Pancreas (tissue), 10 donors: ENCODE measurements at regions not wholly inside any gene's neighbourhood (a gene's known extent, or its start where the extent isn't known, plus 50 kb on each side); places are given as distances from the start of the nearest gene placed in this dataset.

Experiments
- ATAC-seq, 4 donors: fragments of 200-7000 bp; cut with Tn5 transposase; one replicate each; pipeline versions ENCODE4 v1.8.0 to v1.9.1; 2020; ENCODE audit warnings: mild to moderate bottlenecking in 4 of 4, moderate library complexity in 4 of 4
- DNase-seq, 6 donors: peaks; one replicate each; pipeline ENCODE4 v3.0.0-alpha.2; 2020
- FAIRE-seq: peaks from 2 replicates; lab custom pipeline; 2012; peaks lifted over from hg19 to GRCh38; lab: Jason Lieb, UNC
- H3K27ac ChIP-seq, 4 donors: fragments of 200-600 bp; sonication (generic); 1 replicate in 3 of 4; 2 replicates in 1 of 4; pipeline versions ENCODE4 v1.5.0 to v1.8.0; 2020
- H3K27me3 ChIP-seq, 4 donors: fragments of 200-600 bp; one replicate each; pipeline ENCODE4 v1.8.0; 2021
- H3K36me3 ChIP-seq, 3 donors: fragments of 200-600 bp; sonication (generic) in 1 of 3; one replicate each; pipeline versions ENCODE4 v1.5.0 to v1.8.0; 2020 to 2021
- H3K4me1 ChIP-seq, 3 donors: fragments of 200-600 bp; one replicate each; pipeline ENCODE4 v1.8.0; 2021
- H3K4me3 ChIP-seq, 4 donors: fragments of 200-600 bp; sonication (generic) in 2 of 4; one replicate each; pipeline versions ENCODE4 v1.5.0 to v1.8.0; 2020 to 2021
- H3K9me3 ChIP-seq, 4 donors: fragments of 200-600 bp; one replicate each; pipeline ENCODE4 v1.8.0; 2021
- CTCF ChIP-seq, 4 donors: fragments of 200-600 bp; sonication (generic) in 3 of 4; IDR thresholded peaks; one replicate each; pipeline versions ENCODE4 v1.5.0 to v1.8.0; 2021; ENCODE audit warnings: antibody characterized with exemption in 4 of 4
- WGBS, 2 donors: extraction: QIAGEN DNeasy Blood & Tissue Kit; methylation state at CpG; one replicate each; pipeline ENCODE4 v1.1.7; 2013; 5-methylcytosine and 5-hydroxymethylcytosine counted together
- intact Hi-C, 3 donors: fragments of 100-400 bp; cut with DNase I; formaldehyde crosslinking; loops; one replicate each; pipeline versions ENCODE4 v1.11.1 to v1.14.2; 2022
- donor health status: healthy with polysubstance abuse.
- donor health status: DM: no; HTN: no; CAD: no; lungs with moderate emphysema.
- donor health status: DM: no; HTN: no; CAD: no.
- donor health status: control.
- donor health status: control.
- donor health status: Bipolar disorder and iron deficiency.
- donor health status: DM: yes; HTN: yes; CAD: no.
- donor health status: DM: no; HTN: no; CAD: no.
- donor health status: DM: no; HTN: no; CAD: no.
- donor health status: DM: yes; HTN: yes; CAD: no.

- Histone ChIP-seq H3K36me3 (no peaks in the 10 kb centered on the region), H3K4me1 (no peaks in the 10 kb centered on the region), H3K27ac (no peak overlapping the region), H3K4me3 (no peak overlapping the region), H3K27me3 (no peaks in the 10 kb centered on the region), H3K9me3 (no peaks in the 10 kb centered on the region)
- ATAC-seq, result no peak
- WGBS, 2 donors, result 86 to 95% methylated on average over 1 of the region's 1 CpG
- intact Hi-C loops, result no loop called here
- no peak for DNase-seq
- no peak for TF ChIP-seq CTCF (IDR thresholded peaks at IDR 0.05)
- FAIRE-seq, result no peak
Measured at GRCh38 chr1:195200772-195201171, 1407.5 kb downstream of the KCNT2 start.

- H3K27ac ChIP-seq, result no peak overlapping the region
- H3K4me1 ChIP-seq, result no peaks in the 10 kb centered on the region
- no peaks in the 10 kb centered on the region for H3K36me3 ChIP-seq
- intact Hi-C loops, result no loop called here
- DNase-seq (no peak), FAIRE-seq (no peak), ATAC-seq (no peak)
- H3K27me3 ChIP-seq, result no peaks in the 10 kb centered on the region
- no peaks in the 10 kb centered on the region for H3K9me3 ChIP-seq
- H3K4me3 ChIP-seq, result no peak overlapping the region
- 56 to 68% methylated on average over 1 of the region's 1 CpG for WGBS, 2 donors
- TF ChIP-seq CTCF (IDR thresholded peaks at IDR 0.05), result no peak
Measured at GRCh38 chr1:195197116-195197515, 1411.1 kb downstream of the KCNT2 start.

GRCh38 chr1:195195423-195196057 lies 1412.7 kb downstream of the KCNT2 start:
- no peaks in the 10 kb centered on the region for H3K9me3 ChIP-seq

GRCh38 chr1:195193134-195193533 lies 1415.1 kb downstream of the KCNT2 start:
- H3K4me1 ChIP-seq, result no peaks in the 10 kb centered on the region
- intact Hi-C loops, result no loop called here
- WGBS, 2 donors, result 47 to 55% methylated on average over 3 of the region's 3 CpGs
- ATAC-seq (no peak), FAIRE-seq (no peak), DNase-seq (no peak)
- H3K36me3 ChIP-seq, result no peaks in the 10 kb centered on the region
- TF ChIP-seq CTCF (IDR thresholded peaks at IDR 0.05), result no peak
- no peaks in the 10 kb centered on the region for H3K27me3 ChIP-seq
- no peak overlapping the region for H3K4me3 ChIP-seq
- no peak overlapping the region for H3K27ac ChIP-seq
- H3K9me3 ChIP-seq, result no peaks in the 10 kb centered on the region

More at GRCh38 chr1:195195423-195196057, 1412.7 kb downstream of the KCNT2 start:
- ATAC-seq, result no peak
- Histone ChIP-seq H3K4me1 (no peaks in the 10 kb centered on the region), H3K27me3 (no peaks in the 10 kb centered on the region), H3K4me3 (no peak overlapping the region), H3K36me3 (no peaks in the 10 kb centered on the region), H3K27ac (no peak overlapping the region)
- DNase-seq, result no peak
- intact Hi-C loops, result no loop called here
- 47 to 54% methylated on average over 8 of the region's 8 CpGs for WGBS, 2 donors
- no peak for FAIRE-seq
- TF ChIP-seq CTCF (IDR thresholded peaks at IDR 0.05), result no peak

GRCh38 chr1:195188821-195189220 lies 1419.4 kb downstream of the KCNT2 start:
- H3K36me3 ChIP-seq, result no peaks in the 10 kb centered on the region
- no peaks in the 10 kb centered on the region for H3K9me3 ChIP-seq
- FAIRE-seq, result peak; percentile 32
- no peak for TF ChIP-seq CTCF (IDR thresholded peaks at IDR 0.05)
- H3K4me1 ChIP-seq, result no peaks in the 10 kb centered on the region
- H3K27me3 ChIP-seq, result no peaks in the 10 kb centered on the region
- H3K4me3 ChIP-seq, result no peak overlapping the region
- ATAC-seq, result no peak
- 21 to 29% methylated on average over 3 of the region's 3 CpGs for WGBS, 2 donors
- DNase-seq, result no peak
- intact Hi-C loops, result no loop called here
- no peak overlapping the region for H3K27ac ChIP-seq
